A673 (cell line): ENCODE measurements at regions not wholly inside any gene's neighbourhood (a gene's known extent, or its start where the extent isn't known, plus 50 kb on each side); places are given as distances from the start of the nearest gene placed in this dataset.

Experiments
- BruUV-seq: library from RNA; stranded (reverse); fragments of 400-500 nt; replicated peaks from 2 replicates; lab custom pipeline; 2021; lab: Mats Ljungman, UMichigan
- CTCF ChIA-PET: fragments of 300-600 bp; sonication (Branson Sonifier 250); formaldehyde crosslinking; loops from one replicate; lab custom pipeline; 2022; ENCODE audit warnings: antibody characterized with exemption; lab: Charles Lee
- POLR2A ChIA-PET: fragments of 300-600 bp; sonication (Branson Sonifier 250); formaldehyde crosslinking; loops from one replicate; lab custom pipeline; 2022; ENCODE audit warnings: antibody characterized with exemption; ENCODE audit not compliant: low non-redundant PET; lab: Charles Lee
- DNase-seq: peaks from one replicate; pipeline ENCODE4 v3.0.0-alpha.2; 2015; ENCODE audit warnings: low spot score
- H3K27ac ChIP-seq: fragments of 200-600 bp; sonication (generic); 2 replicates; pipeline ENCODE4 v1.5.1; 2016; ENCODE audit warnings: mixed run types, low read depth, mild to moderate bottlenecking, mixed read lengths, antibody characterized with exemption, low read length; ENCODE audit not compliant: poor library complexity, severe bottlenecking
- H3K27me3 ChIP-seq: fragments of 200-600 bp; sonication (generic); replicated peaks from 2 replicates; pipeline ENCODE4 v1.6.1; 2017; ENCODE audit warnings: mixed run types, low read depth, mild to moderate bottlenecking, mixed read lengths, antibody characterized with exemption, low read length; ENCODE audit not compliant: insufficient read depth, poor library complexity
- H3K36me3 ChIP-seq: fragments of 200-600 bp; sonication (generic); 2 replicates; pipeline ENCODE4 v1.6.1; 2016; ENCODE audit warnings: mixed run types, mild to moderate bottlenecking, mixed read lengths, antibody characterized with exemption, low read length; ENCODE audit not compliant: insufficient read depth, poor library complexity, severe bottlenecking
- H3K4me1 ChIP-seq: fragments of 200-600 bp; sonication (generic); 2 replicates; pipeline ENCODE4 v1.6.1; 2017; ENCODE audit warnings: mixed run types, mild to moderate bottlenecking, mixed read lengths, antibody characterized with exemption, low read length; ENCODE audit not compliant: insufficient read depth, poor library complexity, severe bottlenecking
- H3K4me3 ChIP-seq: fragments of 200-600 bp; sonication (generic); 2 replicates; pipeline ENCODE4 v1.5.1; 2016; ENCODE audit warnings: low read depth, mixed run types, mild to moderate bottlenecking, mixed read lengths, low read length; ENCODE audit not compliant: poor library complexity, severe bottlenecking
- H3K9me3 ChIP-seq: fragments of 200-600 bp; sonication (generic); 2 replicates; pipeline ENCODE4 v1.6.1; 2016; ENCODE audit warnings: mixed run types, low read depth, mild to moderate bottlenecking, mixed read lengths, antibody characterized with exemption, low read length; ENCODE audit not compliant: poor library complexity, severe bottlenecking
- CTCF ChIP-seq: fragments of 300-800, 200-600 bp; sonication (generic); conservative IDR thresholded peaks from 2 replicates; pipeline ENCODE4 v1.5.1; 2017; ENCODE audit warnings: low read depth, mild to moderate bottlenecking, antibody characterized with exemption, low read length, moderate library complexity, mixed read lengths
- EZH2 ChIP-seq: fragments of 200-600 bp; sonication (generic); IDR thresholded peaks from 2 replicates; pipeline ENCODE4 v1.6.1; 2017; ENCODE audit warnings: borderline replicate concordance, low read depth, mild to moderate bottlenecking, mixed read lengths, antibody characterized with exemption, low read length; ENCODE audit not compliant: poor library complexity, severe bottlenecking
- intact Hi-C: fragments of 100-400 bp; cut with micrococcal nuclease; formaldehyde crosslinking; loops from one replicate; pipeline ENCODE4 v1.10.0; 2022; ENCODE audit not compliant: unreplicated experiment

- TF ChIP-seq EZH2 (no peak), CTCF (no peak)
- BruUV-seq, result no TSS peak
- POLR2A ChIA-PET, result no interaction called here
- H3K4me3 ChIP-seq, result no peak overlapping the region
- CTCF ChIA-PET, result no interaction called here
- intact Hi-C loops, result no loop called here
- DNase-seq, result peak; percentile 26
- H3K27me3 ChIP-seq, result no peaks in the 10 kb centered on the region
- H3K9me3 ChIP-seq, result no peaks in the 10 kb centered on the region
- H3K4me1 ChIP-seq, result no peaks in the 10 kb centered on the region
- H3K36me3 ChIP-seq, result no peaks in the 10 kb centered on the region
- no peak overlapping the region for H3K27ac ChIP-seq
Measured at GRCh38 chr3:55329849-55330248, 157.3 kb downstream of the WNT5A start.

- DNase-seq, result no peak
- Histone ChIP-seq H3K27ac (no peak overlapping the region), H3K4me3 (no peak overlapping the region), H3K27me3 (no peaks in the 10 kb centered on the region), H3K4me1 (no peaks in the 10 kb centered on the region), H3K36me3 (no peaks in the 10 kb centered on the region), H3K9me3 (no peaks in the 10 kb centered on the region)
- TF ChIP-seq EZH2 (no peak), CTCF (no peak)
- BruUV-seq, result no TSS peak
- ChIA-PET CTCF (no interaction called here), POLR2A (no interaction called here)
- intact Hi-C loops, result no loop called here
Measured at GRCh38 chr3:55327131-55327920, 159.8 kb downstream of the WNT5A start.

GRCh38 chr3:55322638-55323037 lies 164.5 kb downstream of the WNT5A start:
- CTCF ChIA-PET, result no interaction called here
- Histone ChIP-seq H3K27me3 (no peaks in the 10 kb centered on the region), H3K4me1 (no peaks in the 10 kb centered on the region), H3K36me3 (no peaks in the 10 kb centered on the region), H3K9me3 (no peaks in the 10 kb centered on the region), H3K27ac (no peak overlapping the region), H3K4me3 (no peak overlapping the region)
- TF ChIP-seq CTCF, result no peak
- no peak for TF ChIP-seq EZH2
- intact Hi-C loops, result no loop called here
- POLR2A ChIA-PET, result no interaction called here
- BruUV-seq, result no TSS peak
- DNase-seq, result no peak
